Pancreas (tissue), 10 donors: ENCODE measurements at regions not wholly inside any gene's neighbourhood (a gene's known extent, or its start where the extent isn't known, plus 50 kb on each side); places are given as distances from the start of the nearest gene placed in this dataset.

Experiments used
- ATAC-seq, 4 donors: fragments of 200-7000 bp; cut with Tn5 transposase; one replicate each; pipeline versions ENCODE4 v1.8.0 to v1.9.1; 2020; ENCODE audit warnings: mild to moderate bottlenecking in 4 of 4, moderate library complexity in 4 of 4
- DNase-seq, 6 donors: peaks; one replicate each; pipeline ENCODE4 v3.0.0-alpha.2; 2020
- FAIRE-seq: peaks from 2 replicates; lab custom pipeline; 2012; peaks lifted over from hg19 to GRCh38; lab: Jason Lieb, UNC
- H3K27ac ChIP-seq, 4 donors: fragments of 200-600 bp; sonication (generic); 1 replicate in 3 of 4; 2 replicates in 1 of 4; pipeline versions ENCODE4 v1.5.0 to v1.8.0; 2020
- H3K27me3 ChIP-seq, 4 donors: fragments of 200-600 bp; one replicate each; pipeline ENCODE4 v1.8.0; 2021
- H3K36me3 ChIP-seq, 3 donors: fragments of 200-600 bp; sonication (generic) in 1 of 3; one replicate each; pipeline versions ENCODE4 v1.5.0 to v1.8.0; 2020 to 2021
- H3K4me1 ChIP-seq, 3 donors: fragments of 200-600 bp; one replicate each; pipeline ENCODE4 v1.8.0; 2021
- H3K4me3 ChIP-seq, 4 donors: fragments of 200-600 bp; sonication (generic) in 2 of 4; one replicate each; pipeline versions ENCODE4 v1.5.0 to v1.8.0; 2020 to 2021
- H3K9me3 ChIP-seq, 4 donors: fragments of 200-600 bp; one replicate each; pipeline ENCODE4 v1.8.0; 2021
- WGBS, 2 donors: extraction: QIAGEN DNeasy Blood & Tissue Kit; methylation state at CpG; one replicate each; pipeline ENCODE4 v1.1.7; 2013; 5-methylcytosine and 5-hydroxymethylcytosine counted together
- intact Hi-C, 3 donors: fragments of 100-400 bp; cut with DNase I; formaldehyde crosslinking; loops; one replicate each; pipeline versions ENCODE4 v1.11.1 to v1.14.2; 2022
- TF ChIP-seq, protein P1 (sequence below), 4 donors: fragments of 200-600 bp; sonication (generic) in 3 of 4; IDR thresholded peaks; one replicate each; pipeline versions ENCODE4 v1.5.0 to v1.8.0; 2021; ENCODE audit warnings: antibody characterized with exemption in 4 of 4
- donor health status: healthy with polysubstance abuse.
- donor health status: DM: no; HTN: no; CAD: no; lungs with moderate emphysema.
- donor health status: DM: no; HTN: no; CAD: no.
- donor health status: control.
- donor health status: control.
- donor health status: Bipolar disorder and iron deficiency.
- donor health status: DM: yes; HTN: yes; CAD: no.
- donor health status: DM: no; HTN: no; CAD: no.
- donor health status: DM: no; HTN: no; CAD: no.
- donor health status: DM: yes; HTN: yes; CAD: no.

DNA sequence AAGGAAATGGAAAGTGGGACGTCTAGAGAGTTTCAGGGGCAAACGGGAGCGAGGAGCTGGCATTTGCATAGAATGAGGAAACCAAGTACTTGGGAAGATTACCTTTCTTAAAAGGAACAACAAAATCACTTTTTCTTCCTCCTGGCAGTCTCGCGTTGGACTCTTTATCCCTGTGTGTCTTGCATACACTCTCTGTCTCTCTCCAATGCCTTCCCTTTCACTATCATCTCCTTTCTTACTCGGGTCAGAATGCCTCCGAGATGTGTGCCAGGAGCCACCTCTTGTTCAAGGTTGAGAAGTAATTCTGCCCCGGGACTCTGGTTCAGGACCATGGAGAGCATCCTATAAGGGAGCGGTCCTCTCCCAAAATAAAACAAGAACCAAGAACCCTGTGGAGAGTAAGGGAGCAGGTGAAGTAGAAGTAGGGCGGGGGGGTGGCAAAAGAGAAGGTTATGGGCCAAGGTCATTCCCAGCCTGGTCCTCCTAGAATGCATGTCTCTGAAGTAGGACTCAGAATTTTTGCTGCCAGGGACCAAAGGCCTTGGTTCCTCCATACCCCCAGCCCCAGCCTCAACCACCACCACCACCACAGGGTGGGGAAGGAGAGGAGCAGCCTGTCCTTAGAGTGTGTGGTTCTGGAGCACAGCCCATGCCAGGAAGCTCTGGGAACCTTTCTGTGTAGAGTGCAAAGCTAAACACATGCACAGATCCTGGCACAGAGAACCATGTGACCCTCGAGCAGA is 72.1 kb upstream of the ARAP3 start:
- ATAC-seq = peak in 3 of 4 donors; percentile 56 to 82 (median 60)
- H3K27me3 ChIP-seq = peaks cover 0 to 8% (median 0%) of the 10 kb centered on the region in 4 donors
- H3K27ac ChIP-seq = no peak overlapping the region
- 11 to 12% methylated on average over 11 of the region's 11 CpGs for WGBS, 2 donors
- no peaks in the 10 kb centered on the region for H3K36me3 ChIP-seq
- H3K9me3 ChIP-seq = no peaks in the 10 kb centered on the region
- TF ChIP-seq, protein P1, sequence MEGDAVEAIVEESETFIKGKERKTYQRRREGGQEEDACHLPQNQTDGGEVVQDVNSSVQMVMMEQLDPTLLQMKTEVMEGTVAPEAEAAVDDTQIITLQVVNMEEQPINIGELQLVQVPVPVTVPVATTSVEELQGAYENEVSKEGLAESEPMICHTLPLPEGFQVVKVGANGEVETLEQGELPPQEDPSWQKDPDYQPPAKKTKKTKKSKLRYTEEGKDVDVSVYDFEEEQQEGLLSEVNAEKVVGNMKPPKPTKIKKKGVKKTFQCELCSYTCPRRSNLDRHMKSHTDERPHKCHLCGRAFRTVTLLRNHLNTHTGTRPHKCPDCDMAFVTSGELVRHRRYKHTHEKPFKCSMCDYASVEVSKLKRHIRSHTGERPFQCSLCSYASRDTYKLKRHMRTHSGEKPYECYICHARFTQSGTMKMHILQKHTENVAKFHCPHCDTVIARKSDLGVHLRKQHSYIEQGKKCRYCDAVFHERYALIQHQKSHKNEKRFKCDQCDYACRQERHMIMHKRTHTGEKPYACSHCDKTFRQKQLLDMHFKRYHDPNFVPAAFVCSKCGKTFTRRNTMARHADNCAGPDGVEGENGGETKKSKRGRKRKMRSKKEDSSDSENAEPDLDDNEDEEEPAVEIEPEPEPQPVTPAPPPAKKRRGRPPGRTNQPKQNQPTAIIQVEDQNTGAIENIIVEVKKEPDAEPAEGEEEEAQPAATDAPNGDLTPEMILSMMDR (IDR thresholded peaks at IDR 0.05) = no peak
- no peak for FAIRE-seq
- peak in 2 of 6 donors; percentile 29 to 35 for DNase-seq
- no peak overlapping the region for H3K4me3 ChIP-seq
- intact Hi-C loops = no loop called here
- H3K4me1 ChIP-seq = no peaks in the 10 kb centered on the region

DNA sequence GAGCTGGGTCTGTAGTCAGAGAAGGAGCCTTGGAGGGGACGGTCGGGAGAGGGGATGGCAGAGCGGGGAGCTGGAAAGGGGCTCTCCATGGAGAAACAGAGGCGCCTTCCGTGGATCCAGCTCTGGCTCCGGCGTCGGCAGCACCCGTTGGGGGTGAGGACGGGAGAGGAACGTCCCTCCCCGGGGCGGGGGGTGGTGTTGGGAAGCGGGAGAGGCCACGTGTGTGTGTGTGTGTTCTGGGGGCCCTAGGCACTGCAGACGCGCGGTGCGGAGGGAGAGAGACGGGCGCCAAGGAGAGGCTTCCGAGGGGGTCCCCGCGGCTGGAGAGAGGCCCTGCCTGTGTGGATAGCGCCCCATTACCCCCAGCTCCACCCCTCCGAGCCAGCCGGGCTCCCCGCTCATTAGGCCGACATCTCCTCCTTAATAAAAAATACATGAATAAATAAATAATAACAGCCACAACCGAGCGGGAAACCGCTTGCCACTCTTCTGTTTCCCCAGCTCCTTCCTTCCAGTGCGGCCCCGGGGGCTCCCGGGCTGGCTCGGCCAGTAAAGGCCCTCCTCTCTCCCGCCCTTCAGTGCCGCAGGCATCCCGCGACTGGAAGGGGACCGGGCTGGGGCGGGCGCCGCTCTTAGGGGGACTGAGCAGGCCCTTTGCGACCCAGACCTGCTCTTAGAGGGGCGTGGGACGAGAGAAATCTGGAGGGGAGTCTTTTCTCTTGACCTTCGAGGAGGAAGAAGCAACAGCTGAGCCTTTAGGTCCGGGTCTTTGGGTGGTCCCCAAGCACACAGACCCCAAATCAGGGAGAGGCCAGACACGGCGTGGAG is 71.3 kb upstream of the ARAP3 start:
- H3K9me3 ChIP-seq = no peaks in the 10 kb centered on the region
- no peak overlapping the region for H3K4me3 ChIP-seq
- ATAC-seq = no peak
- intact Hi-C loops = no loop called here
- peaks cover 0 to 8% (median 0%) of the 10 kb centered on the region in 4 donors for H3K27me3 ChIP-seq
- H3K27ac ChIP-seq = no peak overlapping the region
- DNase-seq = peak in 1 of 6 donors; percentile 54
- no peak for FAIRE-seq
- H3K36me3 ChIP-seq = no peaks in the 10 kb centered on the region
- WGBS, 2 donors = 10 to 11% methylated on average over 50 to 51 of the region's 51 CpGs
- TF ChIP-seq, protein P1 (IDR thresholded peaks at IDR 0.05) = no peak
- no peaks in the 10 kb centered on the region for H3K4me1 ChIP-seq

DNA sequence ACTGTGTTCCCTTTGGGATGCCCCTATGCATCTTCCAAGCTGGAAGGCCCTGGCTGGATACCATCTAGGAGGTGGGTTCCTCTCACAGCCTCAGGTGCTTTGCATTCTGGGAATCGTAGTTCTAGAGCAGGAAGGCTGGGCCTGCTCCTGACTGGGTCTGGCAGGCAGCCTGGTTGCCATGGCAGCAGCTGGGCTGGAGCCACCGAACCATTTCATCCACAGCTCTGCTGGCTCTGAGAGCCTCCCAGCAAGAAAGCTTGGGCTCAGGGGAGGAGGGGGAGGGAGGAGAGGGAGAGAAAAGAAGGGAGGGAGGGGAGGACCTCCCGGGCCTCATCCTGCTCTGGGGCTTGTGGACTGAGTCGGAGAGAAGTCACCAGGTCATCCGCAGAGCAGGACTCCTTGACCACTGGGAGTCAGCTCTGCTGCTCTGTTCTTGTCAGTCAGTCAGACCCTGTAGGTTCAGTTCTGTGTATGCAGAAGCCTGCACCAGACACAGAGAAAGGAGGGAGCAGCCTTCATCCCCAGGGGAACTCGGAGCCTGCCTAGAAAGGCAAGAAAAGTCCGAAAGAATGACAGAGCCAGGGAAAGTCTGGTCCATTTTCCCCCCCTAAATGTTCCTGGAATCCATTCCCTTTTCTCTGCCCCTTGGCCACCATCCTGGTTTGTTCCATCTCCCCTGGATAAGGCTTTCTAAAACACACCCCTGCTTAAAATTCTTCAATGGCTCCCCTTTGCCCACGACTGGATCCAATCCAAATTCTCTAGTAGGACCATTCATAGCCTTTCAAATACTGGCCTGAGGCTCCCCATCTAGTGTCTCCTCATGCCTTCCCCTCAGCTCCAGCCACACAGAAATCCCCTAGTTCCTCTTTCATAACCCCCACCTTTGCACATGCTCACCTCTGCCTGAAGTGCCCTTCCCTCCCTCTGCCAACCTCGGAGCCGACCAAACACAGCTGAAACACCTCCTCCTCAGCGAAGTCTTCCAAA is 65.4 kb upstream of the ARAP3 start:
- no peaks in the 10 kb centered on the region for H3K4me1 ChIP-seq

DNA sequence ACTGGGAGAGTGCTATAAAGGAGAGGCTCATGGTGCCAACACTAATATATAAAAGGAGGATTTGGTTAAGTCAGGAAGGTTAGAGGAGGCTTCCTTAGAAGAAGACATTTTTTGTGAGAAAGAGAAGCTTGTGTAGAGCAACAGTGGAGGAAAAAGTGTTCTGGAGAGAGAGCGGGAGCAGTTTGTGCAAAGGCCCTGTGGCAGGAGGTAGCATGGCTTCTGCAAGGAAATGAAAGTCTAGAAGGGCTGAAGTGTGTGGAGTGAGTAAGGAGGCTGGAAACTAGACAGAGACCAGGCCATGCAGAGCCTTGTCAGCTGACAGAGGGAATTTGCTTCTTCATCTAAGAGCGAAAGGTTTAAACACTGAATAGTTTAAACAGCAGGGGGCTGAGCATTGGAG is 64.4 kb upstream of the ARAP3 start:
- Histone ChIP-seq H3K4me1 (no peaks in the 10 kb centered on the region), H3K27ac (no peak overlapping the region), H3K9me3 (no peaks in the 10 kb centered on the region), H3K4me3 (no peak overlapping the region), H3K27me3 (no peaks in the 10 kb centered on the region), H3K36me3 (no peaks in the 10 kb centered on the region)
- FAIRE-seq = no peak
- ATAC-seq = no peak
- no peak for DNase-seq
- TF ChIP-seq, protein P1 (IDR thresholded peaks at IDR 0.05) = no peak
- 97% methylated on average over 2 of the region's 2 CpGs for WGBS, 2 donors
- intact Hi-C loops = no loop called here

More for the DNA sequence above, 65.4 kb upstream of the ARAP3 start:
- 27 to 35% methylated on average over 11 of the region's 11 CpGs for WGBS, 2 donors
- intact Hi-C loops = no loop called here
- H3K36me3 ChIP-seq = no peaks in the 10 kb centered on the region
- TF ChIP-seq, protein P1 (IDR thresholded peaks at IDR 0.05) = no peak
- ATAC-seq (peak; percentile 83 to 94 (median 91)), DNase-seq (peak; percentile 60 to 90 (median 80)), FAIRE-seq (no peak)
- no peak overlapping the region for H3K4me3 ChIP-seq
- no peaks in the 10 kb centered on the region for H3K27me3 ChIP-seq
- H3K9me3 ChIP-seq = no peaks in the 10 kb centered on the region
- H3K27ac ChIP-seq = no peak overlapping the region
